ENCODE measurements at regions not wholly inside any gene's neighbourhood (a gene's known extent, or its start where the extent isn't known, plus 50 kb on each side); places are given as distances from the start of the nearest gene placed in this dataset.

DNA sequence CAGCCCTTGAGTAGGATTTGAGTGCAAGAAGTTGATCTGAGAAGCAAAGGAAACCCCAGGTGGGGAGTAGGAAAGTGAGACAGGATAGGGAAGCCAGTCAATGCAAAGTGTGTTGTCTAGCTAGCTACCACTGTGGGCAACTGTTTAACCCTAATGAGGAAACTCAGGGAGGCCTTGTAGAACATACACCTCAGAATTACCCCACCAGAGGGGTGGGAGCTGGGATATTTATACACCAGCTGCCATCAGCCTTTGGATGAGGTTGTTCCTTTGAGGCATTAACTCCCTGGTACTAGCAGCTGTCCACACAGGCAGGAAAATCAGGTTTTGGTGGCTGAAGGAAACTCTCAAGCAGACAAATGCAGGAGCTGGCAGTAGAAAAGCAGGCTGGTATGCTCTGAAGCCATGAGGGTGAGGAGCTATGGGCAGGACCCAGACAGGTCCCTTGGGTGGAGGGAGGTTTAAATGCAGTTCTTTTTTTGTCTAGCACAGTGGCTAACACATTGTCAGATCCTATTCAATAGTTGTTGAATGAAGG is 60.1 kb upstream of the ARID5B start:
- DNase-seq (ENCODE audit: low spot score): no peak
- TF ChIP-seq, protein P1, sequence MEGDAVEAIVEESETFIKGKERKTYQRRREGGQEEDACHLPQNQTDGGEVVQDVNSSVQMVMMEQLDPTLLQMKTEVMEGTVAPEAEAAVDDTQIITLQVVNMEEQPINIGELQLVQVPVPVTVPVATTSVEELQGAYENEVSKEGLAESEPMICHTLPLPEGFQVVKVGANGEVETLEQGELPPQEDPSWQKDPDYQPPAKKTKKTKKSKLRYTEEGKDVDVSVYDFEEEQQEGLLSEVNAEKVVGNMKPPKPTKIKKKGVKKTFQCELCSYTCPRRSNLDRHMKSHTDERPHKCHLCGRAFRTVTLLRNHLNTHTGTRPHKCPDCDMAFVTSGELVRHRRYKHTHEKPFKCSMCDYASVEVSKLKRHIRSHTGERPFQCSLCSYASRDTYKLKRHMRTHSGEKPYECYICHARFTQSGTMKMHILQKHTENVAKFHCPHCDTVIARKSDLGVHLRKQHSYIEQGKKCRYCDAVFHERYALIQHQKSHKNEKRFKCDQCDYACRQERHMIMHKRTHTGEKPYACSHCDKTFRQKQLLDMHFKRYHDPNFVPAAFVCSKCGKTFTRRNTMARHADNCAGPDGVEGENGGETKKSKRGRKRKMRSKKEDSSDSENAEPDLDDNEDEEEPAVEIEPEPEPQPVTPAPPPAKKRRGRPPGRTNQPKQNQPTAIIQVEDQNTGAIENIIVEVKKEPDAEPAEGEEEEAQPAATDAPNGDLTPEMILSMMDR (IDR thresholded peaks at IDR 0.05; ENCODE audit: extremely low read depth, missing control alignments): no peak

GRCh38 chr10:61842755-61843497 is 58.6 kb upstream of the ARID5B start:
- TF ChIP-seq, protein P1 (IDR thresholded peaks at IDR 0.05; ENCODE audit: extremely low read depth, missing control alignments): no peak
- no peak for DNase-seq (ENCODE audit: low spot score)

DNA sequence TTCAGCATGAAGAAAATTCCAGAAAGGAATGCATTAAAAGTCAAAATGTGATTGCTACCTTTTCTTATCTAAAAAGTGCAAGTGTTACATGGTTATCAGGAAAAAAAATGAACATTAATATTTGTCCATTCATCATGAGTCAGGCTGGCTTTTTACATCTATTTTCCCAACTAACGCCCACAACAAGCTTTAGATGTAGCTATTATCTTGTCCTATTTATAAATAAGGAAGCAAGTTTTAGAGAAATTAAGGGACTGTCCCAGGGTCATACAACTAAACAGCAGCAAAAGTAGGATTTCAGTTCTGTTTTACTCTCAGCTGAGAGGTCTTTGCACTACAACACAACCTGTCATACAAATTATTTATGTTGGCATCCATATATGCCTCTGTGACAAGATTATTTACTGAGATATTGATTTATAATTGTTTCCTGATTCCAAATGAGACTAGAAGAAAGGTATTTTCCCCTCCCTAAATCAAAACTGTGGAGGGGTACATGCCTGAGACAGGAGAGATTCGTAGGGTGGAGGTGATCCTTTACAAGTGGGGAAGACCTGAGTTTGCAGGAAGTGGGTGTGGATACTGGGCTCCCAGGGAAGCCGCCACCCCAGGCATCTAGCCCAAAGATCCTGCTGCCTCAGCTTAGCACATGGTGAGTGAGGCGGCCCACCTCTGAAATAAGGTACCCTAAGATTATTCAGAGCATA is 57.2 kb upstream of the ARID5B start:
- DNase-seq (ENCODE audit: low spot score): no peak
- TF ChIP-seq, protein P1 (IDR thresholded peaks at IDR 0.05; ENCODE audit: extremely low read depth, missing control alignments): no peak

DNA sequence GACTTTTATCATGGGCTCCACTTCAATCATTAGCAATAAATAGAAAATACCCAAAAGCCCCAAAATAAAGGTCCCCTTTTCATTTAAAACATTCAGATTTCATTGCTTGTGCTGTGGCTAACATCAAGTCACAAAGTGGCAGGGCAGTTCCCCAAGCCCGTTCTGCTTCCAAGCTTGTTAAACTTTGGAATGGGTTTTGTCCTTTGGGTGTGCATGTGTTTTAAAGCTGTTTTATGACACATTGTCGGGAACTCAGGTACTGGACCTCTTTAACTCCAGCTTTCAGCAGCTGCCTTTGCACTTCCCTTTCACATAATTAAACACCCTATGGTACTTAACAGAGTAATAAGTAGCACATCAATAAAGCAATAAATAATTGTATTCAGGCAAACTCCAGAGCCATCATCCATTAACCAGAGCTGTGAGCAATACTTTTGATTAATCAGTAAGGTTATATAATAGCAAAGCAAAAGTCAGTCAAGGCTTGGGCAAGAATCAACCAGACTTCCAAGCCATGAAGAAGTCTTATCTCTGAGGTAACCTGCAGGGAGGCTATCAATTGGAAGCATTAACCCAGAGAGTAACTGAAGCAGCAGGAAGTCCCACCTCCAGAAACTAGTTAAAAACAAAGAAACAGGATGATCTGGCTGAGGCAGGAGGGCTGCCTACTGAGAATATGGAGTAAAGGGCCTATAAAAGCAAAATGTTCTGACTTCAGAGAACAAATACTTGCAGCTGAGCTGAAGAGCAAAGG is 56.1 kb upstream of the ARID5B start:
- TF ChIP-seq, protein P1 (IDR thresholded peaks at IDR 0.05; ENCODE audit: extremely low read depth, missing control alignments): no peak
- DNase-seq (ENCODE audit: low spot score): no peak

DNA sequence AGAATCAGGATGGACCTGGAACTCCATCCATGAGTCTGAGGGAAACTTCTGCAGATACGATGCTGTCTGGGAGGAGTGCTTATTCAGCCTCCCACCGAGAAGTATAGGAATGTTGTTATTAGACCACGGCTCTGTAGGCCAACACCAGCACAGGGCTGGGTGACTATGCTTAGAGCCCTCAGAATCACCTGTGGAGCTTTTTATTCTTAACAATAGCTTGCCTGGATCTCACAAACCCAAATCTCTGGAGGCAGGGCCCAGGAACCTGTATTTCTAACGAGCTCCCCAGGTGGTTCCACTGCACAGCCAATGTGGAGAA is 55.6 kb upstream of the ARID5B start:
- no peak for DNase-seq (ENCODE audit: low spot score)
- TF ChIP-seq, protein P1 (IDR thresholded peaks at IDR 0.05; ENCODE audit: extremely low read depth, missing control alignments): no peak

DNA sequence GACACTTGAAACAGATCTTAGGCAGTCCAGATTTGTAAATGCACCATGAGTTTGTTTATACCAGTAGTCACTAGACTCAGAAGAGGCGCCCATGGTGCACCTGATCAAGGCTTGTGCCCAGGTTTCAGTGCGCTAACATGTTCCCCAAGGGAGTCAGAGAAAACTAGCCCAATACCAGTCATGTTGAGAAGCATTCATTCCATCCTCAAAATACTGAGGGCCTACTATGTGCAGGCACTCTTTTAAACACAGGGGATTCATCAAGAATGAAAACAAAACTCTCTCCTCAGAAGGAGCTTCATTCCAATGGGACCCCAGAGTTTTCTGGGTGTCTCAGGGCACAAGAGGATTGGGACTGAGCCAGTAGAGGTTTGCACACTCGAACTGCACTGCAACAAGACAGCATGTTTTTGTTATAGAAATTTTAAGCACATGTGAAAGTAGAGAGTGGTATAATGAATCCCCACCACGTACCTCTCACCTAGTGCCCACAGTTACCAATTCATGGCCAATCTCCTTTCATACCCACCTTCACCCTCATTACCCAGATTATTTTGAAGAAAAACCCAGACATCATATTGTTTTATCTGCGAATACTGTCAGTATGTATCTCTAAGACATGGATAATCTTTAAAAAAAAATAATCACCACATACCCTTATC is 55.0 kb upstream of the ARID5B start:
- TF ChIP-seq, protein P1 (IDR thresholded peaks at IDR 0.05; ENCODE audit: extremely low read depth, missing control alignments): no peak
- DNase-seq (ENCODE audit: low spot score): no peak
